ENCODE measurements at regions not wholly inside any gene's neighbourhood (a gene's known extent, or its start where the extent isn't known, plus 50 kb on each side); places are given as distances from the start of the nearest gene placed in this dataset.

- TF ChIP-seq BCL11A (IDR thresholded peaks at IDR 0.05; ENCODE audit: low read depth in 2 of 2, low read length in 2 of 2) (no peak), TBP (IDR thresholded peaks at IDR 0.05; ENCODE audit: low read depth, low read length) (no peak), YY1 (IDR thresholded peaks at IDR 0.05; ENCODE audit: low read depth, low read length) (no peak), TAF7 (optimal IDR thresholded peaks at IDR 0.05; ENCODE audit: borderline replicate concordance, low read depth, low read length) (no peak), CTBP2 (IDR thresholded peaks at IDR 0.05; ENCODE audit: borderline replicate concordance, insufficient read depth, insufficient read length, low read length) (no peak), EGR1 (IDR thresholded peaks at IDR 0.05; ENCODE audit: borderline replicate concordance, low read depth, low read length) (no peak)
- TF ChIP-seq, protein P1, sequence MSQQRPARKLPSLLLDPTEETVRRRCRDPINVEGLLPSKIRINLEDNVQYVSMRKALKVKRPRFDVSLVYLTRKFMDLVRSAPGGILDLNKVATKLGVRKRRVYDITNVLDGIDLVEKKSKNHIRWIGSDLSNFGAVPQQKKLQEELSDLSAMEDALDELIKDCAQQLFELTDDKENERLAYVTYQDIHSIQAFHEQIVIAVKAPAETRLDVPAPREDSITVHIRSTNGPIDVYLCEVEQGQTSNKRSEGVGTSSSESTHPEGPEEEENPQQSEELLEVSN (IDR thresholded peaks at IDR 0.05): no peak
Measured at GRCh38 chr15:66906668-66907614, 158.5 kb upstream of the SMAD3 start (continued).
